ENCODE measurements at regions not wholly inside any gene's neighbourhood (a gene's known extent, or its start where the extent isn't known, plus 50 kb on each side); places are given as distances from the start of the nearest gene placed in this dataset.

- no peak for FAIRE-seq
- POLR2A ChIA-PET: no interaction called here
These were observed 1047.6 kb upstream of the ACO1 start for GRCh38 chr9:31336841-31337240.

More at GRCh38 chr9:31336841-31337240, 1047.6 kb upstream of the ACO1 start:
- TF ChIP-seq, protein P1, sequence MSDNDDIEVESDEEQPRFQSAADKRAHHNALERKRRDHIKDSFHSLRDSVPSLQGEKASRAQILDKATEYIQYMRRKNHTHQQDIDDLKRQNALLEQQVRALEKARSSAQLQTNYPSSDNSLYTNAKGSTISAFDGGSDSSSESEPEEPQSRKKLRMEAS (IDR thresholded peaks at IDR 0.05; ENCODE audit: insufficient read depth, insufficient read length): no peak
- TF ChIP-seq POLR2AphosphoS5 (IDR thresholded peaks at IDR 0.05; ENCODE audit: insufficient read depth, low read depth, low read length) (no peak), MYC (IDR thresholded peaks at IDR 0.05; ENCODE audit: low read depth, low read length) (no peak), JUN (IDR thresholded peaks at IDR 0.05; ENCODE audit: borderline replicate concordance, insufficient read depth, insufficient read length, low read depth) (no peak), POLR2A (IDR thresholded peaks at IDR 0.05; ENCODE audit: low read depth, low read length) (no peak), FOS (IDR thresholded peaks at IDR 0.05; ENCODE audit: borderline replicate concordance, insufficient read depth, low read length) (no peak), EZH2 (IDR thresholded peaks at IDR 0.05; ENCODE audit: borderline replicate concordance, low read depth, low read length, severe bottlenecking) (no peak), GATA2 (IDR thresholded peaks at IDR 0.05; ENCODE audit: insufficient read depth, insufficient read length, low read depth, low read length) (no peak)
- TF ChIP-seq, protein P2, sequence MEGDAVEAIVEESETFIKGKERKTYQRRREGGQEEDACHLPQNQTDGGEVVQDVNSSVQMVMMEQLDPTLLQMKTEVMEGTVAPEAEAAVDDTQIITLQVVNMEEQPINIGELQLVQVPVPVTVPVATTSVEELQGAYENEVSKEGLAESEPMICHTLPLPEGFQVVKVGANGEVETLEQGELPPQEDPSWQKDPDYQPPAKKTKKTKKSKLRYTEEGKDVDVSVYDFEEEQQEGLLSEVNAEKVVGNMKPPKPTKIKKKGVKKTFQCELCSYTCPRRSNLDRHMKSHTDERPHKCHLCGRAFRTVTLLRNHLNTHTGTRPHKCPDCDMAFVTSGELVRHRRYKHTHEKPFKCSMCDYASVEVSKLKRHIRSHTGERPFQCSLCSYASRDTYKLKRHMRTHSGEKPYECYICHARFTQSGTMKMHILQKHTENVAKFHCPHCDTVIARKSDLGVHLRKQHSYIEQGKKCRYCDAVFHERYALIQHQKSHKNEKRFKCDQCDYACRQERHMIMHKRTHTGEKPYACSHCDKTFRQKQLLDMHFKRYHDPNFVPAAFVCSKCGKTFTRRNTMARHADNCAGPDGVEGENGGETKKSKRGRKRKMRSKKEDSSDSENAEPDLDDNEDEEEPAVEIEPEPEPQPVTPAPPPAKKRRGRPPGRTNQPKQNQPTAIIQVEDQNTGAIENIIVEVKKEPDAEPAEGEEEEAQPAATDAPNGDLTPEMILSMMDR (IDR thresholded peaks at IDR 0.05; ENCODE audit: extremely low read depth in 1 of 2, insufficient read depth in 1 of 2, low read depth in 1 of 2, low read length in 2 of 2): no peak
- no peak for DNase-seq (ENCODE audit: low read depth, low spot score)
- intact Hi-C loops (cut with micrococcal nuclease) (loop anchor here (1.0 to 10.0 kb wide), 3 partner anchors 10 to 62 kb away; no protein-coding TSS in a partner anchor), dilution Hi-C loops (cut with MboI; ENCODE audit: extremely low pct_ligation_motif_present, low sequenced_read_pairs) (no loop called here)
- no TSS peak for BruUV-seq (replicated peaks)
- Histone ChIP-seq H3K9me3 (replicated peaks; ENCODE audit: control insufficient read depth, insufficient read depth, low read length) (no peaks in the 10 kb centered on the region), H2AFZ (ENCODE audit: low read depth, low read length) (no peak overlapping the region), H3K9me1 (replicated peaks; ENCODE audit: control insufficient read depth, extremely low read depth, insufficient read depth, low read length) (no peaks in the 10 kb centered on the region), H4K20me1 (replicated peaks; ENCODE audit: control insufficient read depth, extremely low read depth, insufficient read depth, low read length) (no peaks in the 10 kb centered on the region), H3K27me3 (ENCODE audit: control insufficient read depth in 2 of 2, insufficient read depth in 2 of 2, low read length in 2 of 2) (no peaks in the 10 kb centered on the region), H3K79me2 (ENCODE audit: control insufficient read depth, insufficient read depth, low read length) (no peaks in the 10 kb centered on the region), H3K4me1 (ENCODE audit: control insufficient read depth, extremely low read depth, insufficient read depth, low read length) (peaks cover 20% of the 10 kb centered on the region), H3K4me3 (replicated peaks in 1 of 3; ENCODE audit: insufficient read depth in 1 of 3, low read depth in 1 of 3, low read length in 3 of 3) (no peak overlapping the region), H3K9ac (replicated peaks; ENCODE audit: extremely low read depth, insufficient read depth, low read length) (no peak overlapping the region), H3K4me2 (ENCODE audit: insufficient read depth, low read length) (peak overlapping the region; percentile 51), H3K27ac (ENCODE audit: insufficient read depth, low read depth, low read length) (peak overlapping the region; percentile 41), H3K36me3 (ENCODE audit: control insufficient read depth in 2 of 2, extremely low read depth in 1 of 2, insufficient read depth in 2 of 2, low read length in 2 of 2) (no peaks in the 10 kb centered on the region)
- CTCF ChIA-PET: no interaction called here
